ENCODE measurements at regions not wholly inside any gene's neighbourhood (a gene's known extent, or its start where the extent isn't known, plus 50 kb on each side); places are given as distances from the start of the nearest gene placed in this dataset.
"Not testable (repeated sequence)": the region's sequence is repeated elsewhere in the genome, so short reads cannot be mapped to it uniquely, and the experiment has no call there.

DNA sequence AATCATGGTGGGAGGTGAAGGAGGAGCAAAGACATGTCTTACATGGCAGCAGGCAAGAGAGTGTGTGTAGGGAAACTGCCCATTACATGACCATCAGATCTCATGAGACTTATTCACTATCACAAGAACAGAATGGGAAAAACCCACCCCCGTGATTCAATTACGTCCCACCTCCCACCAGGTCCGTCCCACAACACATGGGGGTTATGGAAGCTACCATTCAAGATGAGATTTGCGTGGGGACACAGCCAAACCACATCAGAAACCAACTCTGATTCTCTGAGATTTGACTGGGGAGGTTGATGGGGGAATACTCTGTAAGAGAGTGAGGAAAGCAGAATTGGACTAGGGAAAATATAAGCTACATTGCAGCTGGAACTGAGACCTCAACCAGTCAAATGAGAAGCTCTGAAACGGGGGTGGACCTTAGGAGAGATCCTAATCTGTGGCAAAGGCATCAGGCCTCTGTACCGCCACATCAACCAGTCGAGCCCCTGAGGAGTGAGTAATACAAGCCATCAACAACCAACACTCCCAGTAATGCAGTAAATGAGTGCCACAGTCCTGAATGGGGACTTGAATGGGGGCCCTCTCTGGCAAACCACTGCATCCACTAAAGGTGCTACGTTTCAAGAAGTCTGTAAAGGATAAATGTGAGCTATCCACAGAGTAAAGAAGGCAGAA lies 207.9 kb upstream of the GADL1 start:
- no peak for DNase-seq

DNA sequence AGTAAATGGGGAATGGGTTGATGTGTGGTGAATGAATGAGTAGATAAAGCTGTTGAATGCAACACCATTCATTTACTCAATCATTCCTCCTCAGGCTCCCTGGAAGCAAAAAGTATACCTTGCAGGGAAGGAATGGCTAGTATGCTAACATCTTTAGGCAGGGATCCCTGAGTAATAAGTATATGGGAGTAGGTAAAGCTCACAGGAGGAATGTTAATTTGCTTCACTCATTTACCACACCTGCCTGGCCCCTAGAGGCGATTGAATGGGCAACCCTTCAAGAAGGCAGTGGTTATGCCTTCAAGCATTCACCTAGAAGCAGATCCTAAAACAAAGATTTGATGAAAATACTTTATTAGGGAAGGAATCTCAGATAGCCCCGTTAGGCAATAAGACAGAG lies 208.7 kb upstream of the GADL1 start:
- DNase-seq = no peak

DNA sequence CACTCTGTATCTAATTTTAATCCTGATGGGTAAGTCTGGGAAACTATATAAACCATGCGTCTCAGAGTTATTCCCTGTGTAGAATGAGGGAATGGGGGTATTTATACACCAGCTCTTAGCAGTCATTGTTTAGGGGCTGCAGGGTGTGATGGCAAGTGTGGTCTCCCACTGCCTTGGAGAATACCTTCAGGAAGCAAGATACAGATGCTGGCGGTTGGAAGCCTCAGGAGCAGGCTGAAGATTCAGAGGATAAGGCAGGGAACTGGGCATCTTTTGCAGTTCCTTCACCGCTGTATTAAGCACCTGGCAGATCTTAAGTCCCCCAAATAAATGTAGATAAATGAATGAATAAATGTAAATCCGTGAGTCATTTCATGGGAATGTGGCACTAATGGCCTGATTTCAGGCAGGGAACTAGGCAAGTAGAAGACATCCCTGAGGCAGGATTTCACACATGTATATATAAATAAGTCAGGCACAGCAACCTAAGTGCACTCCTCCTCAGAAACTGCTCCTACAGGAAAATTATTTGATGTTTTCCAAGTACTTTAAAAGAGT lies 209.2 kb upstream of the GADL1 start:
- no peak for DNase-seq

DNA sequence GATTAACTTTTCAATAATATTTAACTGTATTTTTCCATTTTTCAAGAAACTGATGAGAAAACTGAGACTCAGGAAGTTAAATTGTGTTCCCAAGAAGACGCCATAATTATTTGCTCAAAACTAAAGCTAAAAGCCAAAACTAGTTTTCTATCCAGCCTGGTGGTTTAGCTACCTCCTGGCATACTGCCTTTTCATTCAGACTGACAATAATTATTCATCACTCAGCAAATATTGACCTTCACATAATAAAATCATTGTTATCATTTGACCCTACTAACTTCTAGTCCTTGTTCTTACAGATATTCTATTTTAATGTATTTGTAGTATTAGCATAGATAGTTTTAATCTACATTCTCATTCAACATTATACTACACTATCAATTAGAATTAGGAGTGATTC lies 210.6 kb upstream of the GADL1 start:
- DNase-seq = no peak

DNA sequence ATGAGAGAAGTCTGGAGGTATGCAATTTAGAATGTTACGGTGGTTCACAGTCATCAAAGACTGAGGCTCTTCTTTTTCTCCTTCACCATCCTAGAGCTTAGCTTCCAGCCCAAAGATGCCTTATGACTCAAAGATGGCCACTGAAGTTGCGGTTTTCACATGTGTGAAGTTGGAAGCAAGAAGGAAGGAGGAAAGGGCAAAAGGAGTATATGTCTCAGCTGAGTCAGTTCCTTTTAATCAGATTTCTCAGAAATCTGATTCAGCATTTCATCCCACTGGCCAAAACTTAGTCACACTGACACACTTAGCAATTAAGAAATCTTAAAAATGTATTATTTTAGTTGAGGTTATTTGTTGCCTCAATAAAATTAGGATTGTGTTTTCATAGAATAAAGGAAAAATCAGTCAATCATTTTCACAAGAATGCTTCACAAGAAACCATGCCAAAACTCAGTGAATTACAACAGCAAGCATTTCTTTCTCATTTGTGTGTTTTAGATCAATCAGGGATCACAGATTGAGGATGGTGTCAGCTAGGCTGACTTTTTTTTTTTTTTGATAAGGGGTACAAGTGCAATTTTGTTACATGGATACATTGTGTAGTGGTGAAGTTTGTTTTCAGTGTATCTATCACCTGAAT lies 211.1 kb upstream of the GADL1 start:
- no peak for DNase-seq

DNA sequence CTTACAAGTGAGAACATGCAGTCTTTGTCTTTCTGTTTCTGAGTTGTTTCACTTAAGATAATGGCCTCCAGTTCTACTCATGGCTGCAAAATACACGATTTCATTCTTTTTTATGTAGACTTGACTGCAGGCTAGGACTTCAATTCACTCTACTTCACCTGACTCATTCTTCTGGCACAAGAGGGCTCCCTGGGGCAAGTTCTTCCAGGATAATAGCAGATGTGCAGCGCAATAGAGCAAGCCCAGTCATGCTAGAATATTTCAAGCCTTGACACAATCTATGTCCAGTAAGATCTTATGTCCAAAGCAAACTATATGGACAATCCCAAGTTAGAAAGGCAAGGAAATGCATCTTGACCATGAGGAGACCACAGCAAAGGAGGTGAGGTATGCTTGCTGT lies 211.7 kb upstream of the GADL1 start:
- DNase-seq = no peak

DNA sequence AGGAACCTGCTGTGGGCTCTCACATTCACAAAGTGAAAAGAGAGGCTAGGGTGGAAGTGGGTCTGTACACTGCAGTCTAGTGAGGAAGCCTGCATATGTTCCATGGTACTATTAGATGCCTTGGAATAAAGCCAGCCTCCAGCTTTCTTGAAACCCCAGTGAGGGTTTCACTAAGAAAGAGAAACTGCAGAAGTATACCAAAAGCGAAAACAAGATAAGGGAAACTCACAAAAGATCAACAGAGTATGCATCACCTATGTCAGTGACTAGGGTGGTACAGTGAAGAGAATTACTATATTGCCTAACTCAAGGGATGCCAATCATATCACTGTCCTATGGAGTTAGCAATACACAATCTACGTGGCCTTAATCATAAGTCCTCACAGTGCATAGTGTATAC lies 212.5 kb upstream of the GADL1 start:
- DNase-seq = no peak

DNA sequence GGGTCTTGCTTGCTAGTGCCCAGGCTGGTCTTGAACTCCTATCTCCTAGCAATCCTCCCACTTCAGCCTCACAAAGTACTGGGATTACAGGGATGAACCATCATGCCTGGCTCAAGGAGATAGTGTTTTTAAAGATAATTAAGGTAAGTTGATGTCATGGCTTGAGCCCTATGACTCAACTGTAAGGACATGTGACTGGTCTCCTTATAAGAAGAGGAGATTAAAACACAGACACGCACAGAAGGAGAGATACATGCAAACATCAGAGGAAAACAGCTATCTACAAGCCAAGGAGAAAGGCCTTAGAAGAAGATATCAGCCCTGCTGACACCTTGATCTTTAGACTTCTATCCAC lies 220.4 kb upstream of the GADL1 start:
- no peak for DNase-seq

DNA sequence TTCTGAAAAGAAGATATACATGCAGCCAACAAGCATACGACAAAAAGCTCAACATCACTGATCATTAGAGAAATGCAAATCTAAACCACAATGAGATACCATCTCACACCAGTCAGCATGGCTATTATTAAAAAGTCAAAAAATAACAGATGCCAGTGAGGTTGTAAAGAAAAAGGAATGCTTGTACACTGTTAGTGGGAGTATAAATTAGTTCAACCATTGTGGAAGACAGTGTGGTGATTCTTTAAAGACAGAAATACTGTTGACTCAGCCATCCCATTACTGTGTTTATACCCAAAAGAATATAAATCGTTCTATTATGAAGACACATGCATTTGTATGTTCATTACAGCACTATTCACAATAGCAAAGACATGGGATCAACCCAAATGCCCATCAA lies 221.1 kb upstream of the GADL1 start:
- not testable (repeated sequence) for DNase-seq

DNA sequence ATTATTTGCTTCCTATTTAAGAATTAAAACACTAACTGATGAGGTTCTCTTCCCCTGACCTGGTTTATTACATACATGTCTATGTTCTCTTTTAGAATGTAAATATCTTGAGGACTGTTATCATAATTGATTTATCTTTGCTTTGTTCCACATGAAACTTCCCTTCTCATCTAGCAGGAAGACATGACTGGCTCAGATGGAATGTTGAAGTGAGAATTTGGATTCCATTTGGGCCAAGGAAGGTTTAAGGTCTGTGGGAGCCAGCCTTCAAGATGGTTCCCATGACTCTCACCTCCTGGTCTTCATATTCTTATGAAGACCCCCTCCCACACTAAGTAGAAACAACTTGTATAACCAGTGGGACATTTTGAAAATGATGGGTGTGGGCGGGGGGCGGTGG lies 222.2 kb upstream of the GADL1 start:
- DNase-seq = no peak

DNA sequence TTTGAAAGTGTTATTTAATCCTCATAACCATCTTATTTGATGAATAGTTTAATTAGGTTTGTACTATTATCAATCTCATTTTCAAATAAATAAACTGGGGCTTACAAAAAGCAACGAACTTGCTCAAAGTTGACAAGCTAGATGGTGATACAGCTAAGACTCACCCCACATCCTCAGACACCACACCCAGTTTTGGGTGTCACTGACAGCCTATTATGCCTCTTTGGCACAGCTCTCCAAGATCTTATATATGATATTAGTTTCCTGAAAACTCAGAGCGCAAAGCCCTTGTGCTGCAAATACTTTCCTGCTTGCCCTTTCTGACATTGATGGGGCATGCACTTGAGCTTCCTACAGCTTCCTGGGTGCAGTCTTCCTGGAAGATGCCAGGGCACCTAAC lies 223.4 kb upstream of the GADL1 start:
- DNase-seq = no peak

DNA sequence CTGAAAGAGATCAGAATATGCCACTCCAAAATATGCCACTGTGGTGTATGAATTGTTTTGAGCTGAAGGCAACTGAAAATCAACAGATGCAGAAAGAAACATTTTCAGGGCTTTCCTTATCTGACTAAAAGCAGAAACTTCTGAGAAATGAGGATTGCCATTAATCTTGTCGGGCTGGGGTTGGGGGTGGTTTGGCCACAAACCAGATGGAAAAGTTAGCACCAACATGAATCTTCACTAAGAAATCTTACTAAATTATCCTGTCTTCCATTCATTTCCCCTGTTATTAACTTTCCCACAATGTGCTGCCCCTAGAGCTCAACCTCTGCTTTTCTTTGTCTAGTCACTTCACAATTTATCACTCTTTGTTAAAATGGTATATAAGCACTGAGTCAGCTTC lies 229.9 kb upstream of the GADL1 start:
- DNase-seq = no peak

DNA sequence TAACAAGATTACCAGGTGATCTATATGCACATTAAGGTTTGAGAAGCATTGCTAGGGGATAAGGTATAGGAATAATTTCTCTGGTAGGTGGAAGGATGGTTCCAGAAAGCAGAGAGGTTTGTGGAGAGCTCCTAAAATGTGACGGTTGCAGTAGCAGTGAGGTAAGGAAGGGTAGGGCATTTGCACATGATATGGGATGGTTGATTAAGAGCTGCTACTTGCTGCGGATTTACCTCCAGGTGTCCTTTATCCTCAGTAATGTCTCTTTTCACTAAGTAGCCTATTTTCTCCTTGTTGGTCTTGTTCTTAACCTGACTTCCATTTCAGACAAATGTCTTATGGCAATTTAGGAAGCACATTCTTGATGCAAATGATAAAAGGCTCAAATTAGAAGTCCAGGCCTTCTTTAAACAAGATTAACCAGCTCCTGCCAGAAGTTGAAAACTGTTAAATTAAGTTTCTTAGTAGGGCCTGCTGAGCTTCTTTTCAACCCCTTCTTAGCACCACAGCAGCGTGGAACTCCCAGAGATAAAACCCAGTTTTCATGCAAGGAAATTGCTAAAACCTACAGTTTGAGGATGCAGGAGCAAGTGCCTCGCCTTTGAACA lies 231.1 kb upstream of the GADL1 start:
- DNase-seq = no peak

DNA sequence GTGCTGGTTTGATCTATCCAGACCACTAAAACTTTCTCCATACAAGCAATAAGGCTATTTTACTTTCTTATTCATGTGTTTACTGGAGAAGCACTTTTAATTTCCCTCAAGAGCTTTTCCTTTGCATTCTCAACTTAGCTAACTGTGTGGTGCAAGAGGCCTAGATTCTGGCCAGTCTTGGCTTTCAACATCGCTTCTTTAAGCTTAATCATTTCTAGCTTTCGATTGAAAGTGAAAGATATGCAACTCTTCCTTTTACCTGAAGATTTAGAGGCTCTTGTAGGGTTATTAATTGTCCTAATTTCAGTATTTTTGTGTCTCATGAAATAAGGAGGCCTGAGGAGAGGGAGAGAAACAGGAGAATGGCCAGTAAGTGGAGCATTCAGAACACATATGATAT lies 234.8 kb upstream of the GADL1 start:
- no peak for DNase-seq

DNA sequence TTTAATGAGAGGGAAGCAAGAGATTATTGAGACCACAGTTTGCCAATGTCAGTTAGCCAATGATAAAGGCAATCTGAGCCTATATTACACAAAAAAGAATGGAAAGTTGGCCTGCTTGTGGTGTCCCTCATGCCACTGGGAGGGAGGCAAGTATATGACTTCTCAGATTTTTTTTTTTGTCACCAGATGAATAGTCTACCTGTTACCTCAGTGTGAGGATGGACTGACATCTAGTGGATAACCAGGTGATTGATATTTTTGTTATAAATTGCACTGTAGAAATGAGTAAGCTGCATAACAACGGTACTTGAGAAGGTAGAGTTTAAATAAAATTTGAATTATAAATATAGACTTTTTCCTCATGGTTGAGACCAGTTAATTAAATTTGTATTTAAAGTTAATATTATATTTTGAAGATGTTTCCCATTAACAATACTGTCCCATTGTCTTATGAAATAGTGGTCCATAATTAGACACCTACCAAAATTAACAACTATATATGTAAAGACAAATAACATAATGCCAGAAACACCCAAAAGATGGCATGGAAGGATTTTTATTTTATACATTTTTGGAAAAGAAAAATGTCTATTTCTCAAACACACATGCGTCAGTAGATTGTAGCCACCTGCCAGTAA lies 237.8 kb upstream of the GADL1 start:
- DNase-seq = no peak

DNA sequence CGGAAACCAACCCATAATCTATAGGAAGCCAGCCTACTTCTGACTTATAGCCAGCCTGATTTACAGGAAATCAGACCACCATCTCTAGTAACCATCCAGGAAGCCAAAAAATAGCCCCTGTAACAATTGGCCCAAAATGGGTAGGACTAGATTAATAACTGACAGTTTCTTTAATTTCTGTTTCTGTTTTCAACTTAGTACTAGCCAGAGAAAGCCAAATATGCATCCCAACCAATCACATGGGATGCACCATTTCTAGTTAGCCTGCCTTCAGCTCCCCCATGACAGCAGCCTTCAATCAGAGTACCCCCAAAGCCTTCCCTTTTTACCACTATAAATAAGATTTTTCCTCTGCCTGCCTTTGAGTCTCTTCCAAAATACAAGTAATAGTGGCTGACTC lies 239.1 kb upstream of the GADL1 start:
- DNase-seq = no peak

DNA sequence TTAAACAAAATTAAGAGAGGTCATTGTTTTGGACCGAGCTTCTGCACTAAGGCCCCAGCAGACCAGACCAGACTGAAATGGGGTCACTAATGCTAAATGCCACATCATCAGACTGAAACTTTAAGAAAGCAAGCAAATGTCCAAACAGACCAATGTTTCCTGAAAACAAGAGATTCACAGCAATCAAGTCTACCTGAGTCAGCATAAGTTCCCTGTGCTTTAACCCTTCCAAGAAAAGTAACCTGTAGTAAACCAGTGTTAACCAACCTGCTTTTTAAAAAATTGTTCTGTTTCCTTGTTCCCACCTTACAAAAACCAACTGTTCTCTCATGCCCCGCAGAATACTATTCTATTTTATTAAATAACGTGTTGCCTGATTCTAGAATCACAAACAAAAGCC lies 241.1 kb upstream of the GADL1 start:
- no peak for DNase-seq

DNA sequence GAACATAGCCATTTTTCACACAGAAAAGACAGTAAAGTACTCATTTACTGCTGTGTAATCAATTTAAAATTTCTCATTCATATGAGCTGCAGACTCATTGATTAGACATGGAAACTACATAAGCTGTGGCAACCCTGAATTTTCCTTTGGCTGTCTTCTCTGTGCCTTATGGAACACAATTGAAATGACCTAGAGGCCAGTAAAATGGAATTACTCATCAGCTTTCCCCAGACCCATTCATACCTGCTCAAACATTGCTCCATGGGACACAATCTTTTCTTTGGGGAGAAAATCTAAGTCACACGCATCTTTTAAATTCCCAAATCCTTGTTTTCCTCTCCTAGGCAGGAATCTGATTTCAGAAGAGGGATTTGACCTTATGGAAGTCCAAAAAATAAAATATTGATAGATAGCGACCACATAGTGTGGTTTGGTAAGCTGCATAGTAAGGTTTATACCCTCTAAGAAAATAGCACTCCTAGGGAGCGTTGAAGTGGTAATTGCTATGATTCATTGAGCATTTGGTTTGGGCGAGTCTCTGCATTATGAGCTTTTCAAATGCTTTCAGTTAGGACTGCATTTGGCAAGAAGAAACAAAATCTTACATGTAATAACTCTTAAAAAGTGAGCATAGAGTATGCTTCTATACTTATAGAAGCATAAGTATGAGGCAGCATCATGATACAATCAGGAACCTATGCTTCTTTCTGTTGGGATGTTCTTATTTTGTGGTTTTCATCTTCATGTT lies 243.4 kb upstream of the GADL1 start:
- no peak for DNase-seq

DNA sequence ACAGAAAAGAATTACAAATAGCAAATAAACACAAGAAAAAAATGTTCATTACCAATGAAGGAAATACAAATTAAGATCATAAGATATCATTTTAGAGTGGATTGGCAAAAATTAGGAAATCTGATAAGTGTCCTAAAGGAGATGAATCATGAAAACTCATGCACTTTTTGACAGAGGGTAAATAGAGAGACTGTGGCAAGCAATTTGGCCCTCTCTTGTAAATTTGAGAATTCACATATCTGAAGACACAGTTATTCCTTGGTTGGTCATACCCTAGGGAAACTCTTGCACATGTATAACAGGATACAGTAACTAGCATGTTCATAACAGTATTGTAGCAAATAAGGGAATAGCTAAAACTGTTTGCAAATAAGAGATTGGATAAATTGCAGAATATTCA lies 246.0 kb upstream of the GADL1 start:
- DNase-seq = no peak

DNA sequence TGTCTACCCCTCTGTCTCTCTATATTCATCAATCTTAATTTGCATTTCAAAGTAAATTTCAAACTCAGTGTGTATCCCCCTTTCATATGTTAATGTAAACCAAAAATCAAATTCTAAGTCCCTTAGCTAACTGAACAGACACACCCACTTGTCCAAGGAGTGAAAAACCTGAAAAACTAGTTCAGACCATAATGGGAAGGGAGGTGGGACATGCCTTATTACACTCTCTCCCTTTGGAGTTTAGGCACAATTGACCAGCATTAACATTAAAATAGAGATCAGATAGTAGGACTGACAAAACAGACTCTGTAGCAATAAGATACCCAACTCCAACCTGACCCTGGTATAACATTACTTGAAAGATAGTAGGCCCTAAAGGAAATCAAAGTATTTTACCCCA lies 247.7 kb upstream of the GADL1 start:
- no peak for DNase-seq

DNA sequence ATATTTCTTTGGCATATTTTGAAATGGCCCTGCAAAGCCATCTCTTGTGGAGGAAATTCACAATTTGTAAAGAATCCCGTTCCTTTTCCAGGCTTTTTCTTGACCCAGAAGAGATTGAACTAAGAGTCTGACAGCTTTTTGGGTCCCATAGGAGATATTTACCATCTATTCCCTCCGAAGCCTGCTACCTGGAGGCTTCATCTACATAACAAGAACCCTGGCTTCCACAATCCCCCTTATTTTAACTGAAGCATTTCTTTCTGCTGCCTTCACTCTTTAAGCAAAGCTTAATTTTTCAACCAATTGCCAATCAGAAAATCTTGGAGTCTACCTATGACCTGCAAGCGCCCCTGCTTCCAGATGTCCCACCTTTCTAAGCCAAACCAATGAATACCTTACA lies 248.1 kb upstream of the GADL1 start:
- DNase-seq = no peak

DNA sequence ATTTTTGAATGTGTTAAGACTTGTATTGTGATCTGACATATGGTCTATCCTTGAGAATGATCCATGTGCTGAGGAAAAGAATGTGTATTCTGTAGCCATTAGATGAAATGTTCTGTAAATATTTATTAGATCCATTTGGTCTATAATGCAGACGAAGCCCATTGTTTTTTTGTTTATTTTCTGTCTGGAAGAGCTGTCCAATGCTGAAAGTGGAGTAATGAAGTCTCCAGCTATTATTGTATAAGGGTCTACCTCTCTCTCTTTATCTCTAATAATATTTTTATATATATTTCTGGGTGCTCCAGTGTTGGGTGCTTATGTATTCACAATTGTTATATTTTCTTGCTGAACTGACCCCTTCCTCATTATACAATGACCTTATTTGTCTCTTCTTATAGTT lies 250.6 kb upstream of the GADL1 start:
- no peak for DNase-seq

DNA sequence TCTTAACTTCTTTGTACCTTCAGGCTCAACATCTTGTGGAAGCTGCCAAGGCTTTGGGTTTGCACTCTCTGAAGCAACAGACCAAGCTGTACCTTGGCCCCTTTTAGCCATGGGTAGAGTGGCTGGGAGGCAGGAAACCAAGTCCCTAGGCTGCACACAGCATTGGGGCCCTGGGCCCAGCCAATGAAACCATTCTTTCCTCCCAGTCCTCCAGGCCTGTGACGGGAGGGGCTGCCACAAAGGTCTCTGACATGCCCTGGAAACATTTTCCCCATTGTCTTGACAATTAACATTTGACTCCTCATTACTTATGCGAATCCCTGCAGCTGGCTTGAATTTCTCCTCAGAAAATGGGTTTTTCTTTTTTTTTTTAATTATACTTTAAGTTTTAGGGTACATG lies 253.1 kb upstream of the GADL1 start:
- no peak for DNase-seq
